Left ventricle myocardium inferior (tissue), 1 donor: ENCODE measurements at regions not wholly inside any gene's neighbourhood (a gene's known extent, or its start where the extent isn't known, plus 50 kb on each side); places are given as distances from the start of the nearest gene placed in this dataset.

Source experiments
- DNase-seq: peaks from one replicate; pipeline ENCODE4 v3.0.0-alpha.2; 2020
- H3K27ac ChIP-seq: fragments of 200-600 bp; replicated peaks from 2 replicates; pipeline ENCODE4 v1.8.0; 2021
- H3K27me3 ChIP-seq: fragments of 200-600 bp; 2 replicates; pipeline ENCODE4 v1.8.0; 2021; ENCODE audit warnings: low read depth
- H3K36me3 ChIP-seq: fragments of 200-600 bp; 2 replicates; pipeline ENCODE4 v1.8.0; 2021
- H3K4me1 ChIP-seq: fragments of 200-600 bp; 2 replicates; pipeline ENCODE4 v1.8.0; 2021
- H3K4me3 ChIP-seq: fragments of 200-600 bp; 2 replicates; pipeline ENCODE4 v1.8.0; 2021; ENCODE audit warnings: mild to moderate bottlenecking, moderate library complexity
- H3K9me3 ChIP-seq: fragments of 200-600 bp; replicated peaks from 2 replicates; pipeline ENCODE4 v1.8.0; 2021
- CTCF ChIP-seq: fragments of 200-600 bp; IDR thresholded peaks from 2 replicates; pipeline ENCODE4 v1.8.0; 2021; ENCODE audit warnings: antibody characterized with exemption, mild to moderate bottlenecking, borderline replicate concordance
- intact Hi-C: fragments of 100-400 bp; cut with micrococcal nuclease; formaldehyde crosslinking; loops from one replicate; pipeline ENCODE4 v1.11.0; 2022
- donor health status: DM: no; HTN: yes; CAD: no; lungs with severe emphysema.

DNA sequence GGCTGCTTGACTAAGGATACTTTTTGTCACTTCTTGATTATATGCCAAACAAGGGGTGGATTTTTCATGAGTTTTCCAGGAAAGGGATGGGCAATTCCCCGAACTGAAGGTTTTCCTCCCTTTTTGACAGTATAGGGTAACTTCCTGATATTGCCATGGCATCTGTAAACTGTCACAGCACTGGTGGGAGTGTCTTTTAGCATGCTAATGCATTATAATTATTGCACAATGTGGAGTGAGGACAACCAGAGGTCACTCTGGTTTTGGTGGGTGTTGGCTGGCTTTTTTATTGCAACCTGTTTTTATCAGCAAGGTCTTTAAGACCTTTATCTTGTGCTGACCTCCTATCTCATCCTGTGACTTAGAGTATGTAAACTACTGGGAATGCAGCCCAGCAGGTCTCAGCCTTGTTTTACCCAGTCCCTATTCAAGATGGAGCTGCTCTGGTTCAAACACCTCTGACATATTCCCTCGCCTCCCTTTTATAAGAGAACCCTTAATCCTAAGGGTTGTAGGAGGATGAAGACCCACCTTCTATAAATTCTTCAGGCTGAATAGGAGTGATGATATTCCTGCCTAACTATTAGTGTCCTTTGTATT, 471.2 kb downstream of the ATP23 start:
- DNase-seq: no peak
- Histone ChIP-seq H3K36me3 (no peaks in the 10 kb centered on the region), H3K4me3 (no peak overlapping the region), H3K27me3 (no peaks in the 10 kb centered on the region), H3K4me1 (peaks cover 22% of the 10 kb centered on the region), H3K9me3 (no peaks in the 10 kb centered on the region), H3K27ac (no peak overlapping the region)
- no peak for TF ChIP-seq CTCF
- intact Hi-C loops: no loop called here

DNA sequence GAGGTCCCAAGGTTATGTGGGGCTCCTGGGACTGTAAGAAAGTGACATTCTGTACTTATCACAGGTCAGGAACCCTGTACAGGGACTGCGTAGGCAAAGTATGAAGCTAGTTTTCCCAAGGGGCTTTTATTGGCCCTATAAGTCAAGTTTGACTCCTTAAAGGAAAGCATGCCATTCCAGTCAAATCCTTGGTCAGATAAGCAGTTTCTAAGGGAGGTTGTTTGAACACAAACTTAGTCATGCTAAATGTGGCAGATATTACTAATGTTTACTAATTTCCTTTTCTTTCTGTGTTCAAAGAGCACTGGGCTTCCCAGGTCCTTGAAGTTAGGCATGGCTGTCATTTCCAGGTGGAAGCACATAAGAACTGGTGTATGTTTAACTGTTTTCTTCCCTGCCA, 472.4 kb downstream of the ATP23 start:
- peaks cover 22% of the 10 kb centered on the region for H3K4me1 ChIP-seq
- no peaks in the 10 kb centered on the region for H3K27me3 ChIP-seq
- intact Hi-C loops: no loop called here
- H3K36me3 ChIP-seq: no peaks in the 10 kb centered on the region
- DNase-seq: no peak
- no peak overlapping the region for H3K27ac ChIP-seq
- no peak for TF ChIP-seq CTCF
- H3K4me3 ChIP-seq: no peak overlapping the region
- H3K9me3 ChIP-seq: no peaks in the 10 kb centered on the region

DNA sequence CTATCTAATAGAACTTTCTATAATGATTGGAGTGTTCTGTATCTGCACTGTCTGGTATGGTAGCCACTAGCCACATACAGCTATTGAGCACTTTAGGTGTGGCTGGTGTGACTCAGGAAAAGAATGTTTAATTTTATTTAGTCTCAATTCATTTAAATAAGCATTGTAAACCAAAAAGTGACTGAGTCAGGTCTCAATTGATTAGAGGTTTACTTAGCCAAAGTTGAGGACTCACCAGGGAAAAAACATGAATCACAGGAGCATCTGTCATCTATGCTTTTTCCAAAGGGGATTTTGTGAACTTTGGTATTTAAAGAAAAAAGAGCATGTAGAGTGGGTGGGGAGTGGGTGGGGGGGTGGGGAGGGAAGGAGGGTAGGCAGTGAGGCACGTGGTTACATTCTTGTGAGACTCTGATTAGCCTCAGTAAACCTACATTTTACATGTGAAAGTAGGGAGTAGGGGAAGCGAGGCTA, 473.1 kb downstream of the ATP23 start:
- H3K27ac ChIP-seq: no peak overlapping the region
- DNase-seq: no peak
- no peaks in the 10 kb centered on the region for H3K9me3 ChIP-seq
- H3K36me3 ChIP-seq: no peaks in the 10 kb centered on the region
- intact Hi-C loops: no loop called here
- no peak for TF ChIP-seq CTCF
- peaks cover 22% of the 10 kb centered on the region for H3K4me1 ChIP-seq
- no peaks in the 10 kb centered on the region for H3K27me3 ChIP-seq
- no peak overlapping the region for H3K4me3 ChIP-seq

DNA sequence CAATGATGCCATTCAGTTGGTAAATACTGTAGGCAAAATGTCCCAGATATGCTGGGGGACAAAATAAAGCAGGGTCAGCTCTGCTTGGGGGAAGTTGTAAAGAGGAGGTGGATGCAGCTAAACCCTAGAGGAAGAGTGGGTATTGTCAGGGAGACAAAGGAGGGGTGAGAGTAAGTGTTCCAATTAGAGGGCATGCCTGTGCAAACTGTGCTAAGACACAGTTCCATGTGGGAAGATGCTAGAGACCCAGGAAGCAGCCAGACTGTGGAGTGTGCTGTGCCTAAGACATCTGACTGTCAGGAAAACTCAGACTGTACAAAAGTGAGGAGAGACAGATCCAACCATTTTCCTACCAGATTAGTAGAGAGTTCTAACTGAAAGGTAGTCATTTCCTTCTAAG, 474.3 kb downstream of the ATP23 start:
- Histone ChIP-seq H3K27me3 (no peaks in the 10 kb centered on the region), H3K4me3 (no peak overlapping the region), H3K9me3 (no peaks in the 10 kb centered on the region), H3K27ac (no peak overlapping the region), H3K36me3 (no peaks in the 10 kb centered on the region), H3K4me1 (peaks cover 22% of the 10 kb centered on the region)
- intact Hi-C loops: no loop called here
- no peak for DNase-seq
- no peak for TF ChIP-seq CTCF

GRCh38 chr12:58416236-58416635, 474.9 kb downstream of the ATP23 start:
- no peak for TF ChIP-seq CTCF

More at GRCh38 chr12:58416236-58416635, 474.9 kb downstream of the ATP23 start:
- intact Hi-C loops: no loop called here
- H3K27me3 ChIP-seq: no peaks in the 10 kb centered on the region
- no peak overlapping the region for H3K27ac ChIP-seq
- H3K4me3 ChIP-seq: no peak overlapping the region
- peaks cover 22% of the 10 kb centered on the region for H3K4me1 ChIP-seq
- H3K36me3 ChIP-seq: no peaks in the 10 kb centered on the region
- no peaks in the 10 kb centered on the region for H3K9me3 ChIP-seq
- DNase-seq: no peak
